ENCODE measurements at regions not wholly inside any gene's neighbourhood (a gene's known extent, or its start where the extent isn't known, plus 50 kb on each side); places are given as distances from the start of the nearest gene placed in this dataset.

DNA sequence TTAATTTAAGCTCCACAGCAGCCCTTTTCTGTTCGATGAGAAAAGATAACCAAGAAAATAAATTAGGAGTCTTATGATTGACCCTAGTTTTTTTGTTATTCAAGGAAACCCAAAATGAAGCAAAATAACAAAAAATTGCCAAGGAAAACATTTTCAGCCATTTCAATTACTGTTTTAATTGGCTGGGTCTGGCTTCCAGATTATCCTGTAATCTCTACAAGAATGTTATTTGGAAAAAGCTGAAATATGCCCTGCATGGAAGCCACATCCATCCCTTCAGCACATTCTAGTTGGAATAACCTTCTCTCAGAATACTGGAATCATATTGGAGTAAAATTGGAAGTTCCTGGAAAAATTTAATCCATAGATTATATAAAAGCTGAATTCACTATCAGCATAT is 191.1 kb upstream of the CCN2 start:
- TF ChIP-seq, protein P1, sequence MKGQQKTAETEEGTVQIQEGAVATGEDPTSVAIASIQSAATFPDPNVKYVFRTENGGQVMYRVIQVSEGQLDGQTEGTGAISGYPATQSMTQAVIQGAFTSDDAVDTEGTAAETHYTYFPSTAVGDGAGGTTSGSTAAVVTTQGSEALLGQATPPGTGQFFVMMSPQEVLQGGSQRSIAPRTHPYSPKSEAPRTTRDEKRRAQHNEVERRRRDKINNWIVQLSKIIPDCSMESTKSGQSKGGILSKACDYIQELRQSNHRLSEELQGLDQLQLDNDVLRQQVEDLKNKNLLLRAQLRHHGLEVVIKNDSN (IDR thresholded peaks at IDR 0.05; ENCODE audit: borderline replicate concordance, extremely low read length, insufficient read depth, low read depth, low read length): no peak
- TF ChIP-seq NRF1 (conservative IDR thresholded peaks at IDR 0.05; ENCODE audit: low read depth, low read length) (no peak), EZH2 (IDR thresholded peaks at IDR 0.05; ENCODE audit: borderline replicate concordance, control insufficient read depth, low read depth, low read length) (no peak), ZNF24 (IDR thresholded peaks at IDR 0.05) (no peak), SMAD1 (IDR thresholded peaks at IDR 0.05; ENCODE audit: low read depth, partially characterized antibody) (no peak)
- TF ChIP-seq, protein P2, sequence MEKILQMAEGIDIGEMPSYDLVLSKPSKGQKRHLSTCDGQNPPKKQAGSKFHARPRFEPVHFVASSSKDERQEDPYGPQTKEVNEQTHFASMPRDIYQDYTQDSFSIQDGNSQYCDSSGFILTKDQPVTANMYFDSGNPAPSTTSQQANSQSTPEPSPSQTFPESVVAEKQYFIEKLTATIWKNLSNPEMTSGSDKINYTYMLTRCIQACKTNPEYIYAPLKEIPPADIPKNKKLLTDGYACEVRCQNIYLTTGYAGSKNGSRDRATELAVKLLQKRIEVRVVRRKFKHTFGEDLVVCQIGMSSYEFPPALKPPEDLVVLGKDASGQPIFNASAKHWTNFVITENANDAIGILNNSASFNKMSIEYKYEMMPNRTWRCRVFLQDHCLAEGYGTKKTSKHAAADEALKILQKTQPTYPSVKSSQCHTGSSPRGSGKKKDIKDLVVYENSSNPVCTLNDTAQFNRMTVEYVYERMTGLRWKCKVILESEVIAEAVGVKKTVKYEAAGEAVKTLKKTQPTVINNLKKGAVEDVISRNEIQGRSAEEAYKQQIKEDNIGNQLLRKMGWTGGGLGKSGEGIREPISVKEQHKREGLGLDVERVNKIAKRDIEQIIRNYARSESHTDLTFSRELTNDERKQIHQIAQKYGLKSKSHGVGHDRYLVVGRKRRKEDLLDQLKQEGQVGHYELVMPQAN (conservative IDR thresholded peaks at IDR 0.05): no peak
- intact Hi-C loops (cut with micrococcal nuclease; ENCODE audit: unreplicated experiment): no loop called here
- no peak for ATAC-seq
- POLR2A ChIA-PET: no interaction called here
- H3K4me1 ChIP-seq (ENCODE audit: control insufficient read depth, insufficient read depth, low read length): no peaks in the 10 kb centered on the region
- no peaks in the 10 kb centered on the region for H3K9me3 ChIP-seq (replicated peaks; ENCODE audit: control insufficient read depth, insufficient read depth, low read length)
- H3K79me2 ChIP-seq (ENCODE audit: control insufficient read depth, insufficient read depth, low read length): no peaks in the 10 kb centered on the region
- WGBS (ENCODE audit: insufficient coverage, insufficient replicate concordance, low lambda C conversion rate, missing lambda C conversion rate): 4% methylated on average over 1 of the region's 1 CpG
- H3K4me3 ChIP-seq: no peak overlapping the region
- no peak overlapping the region for H2AFZ ChIP-seq (ENCODE audit: control insufficient read depth, low read depth, low read length)
- H3K4me2 ChIP-seq (ENCODE audit: control insufficient read depth, insufficient read depth): no peak overlapping the region
- no peak overlapping the region for H3K27ac ChIP-seq (ENCODE audit: control insufficient read depth, insufficient read depth)
- CTCF ChIA-PET: interaction anchor here (0.6 to 1.4 kb wide), 2 partner anchors 76 to 145 kb away, joined by 3 read pairs; no protein-coding TSS in a partner anchor
- H3K36me3 ChIP-seq (ENCODE audit: control insufficient read depth in 2 of 2, insufficient read depth in 2 of 2, low read length in 1 of 2): no peaks in the 10 kb centered on the region
- H3K27me3 ChIP-seq (replicated peaks in 1 of 2; ENCODE audit: control insufficient read depth in 2 of 2, insufficient read depth in 2 of 2, low read length in 1 of 2): peaks cover 0 to 2% of the 10 kb centered on the region in 2 experiments; a peak in 1 of 4 replicates
- no peak for DNase-seq (ENCODE audit: low read depth, low spot score)
- H4K20me1 ChIP-seq (ENCODE audit: control insufficient read depth, insufficient read depth): no peaks in the 10 kb centered on the region
- no peak for FAIRE-seq
- SMC1A ChIA-PET (ENCODE audit: uncharacterized antibody, unreplicated experiment): interaction anchor here (0.5 kb wide), 1 partner anchor 110 kb away, joined by 3 read pairs; no protein-coding TSS in a partner anchor
- BruUV-seq (replicated peaks): no TSS peak
- in situ Hi-C loops (cut with MboI): no loop called here
- RAD21 ChIA-PET (ENCODE audit: unreplicated experiment): no interaction called here
- no peak overlapping the region for H3K9ac ChIP-seq (ENCODE audit: control insufficient read depth, insufficient read depth, low read length)

Data from GM12878 (cell line).